ENCODE measurements at regions not wholly inside any gene's neighbourhood (a gene's known extent, or its start where the extent isn't known, plus 50 kb on each side); places are given as distances from the start of the nearest gene placed in this dataset.

DNA sequence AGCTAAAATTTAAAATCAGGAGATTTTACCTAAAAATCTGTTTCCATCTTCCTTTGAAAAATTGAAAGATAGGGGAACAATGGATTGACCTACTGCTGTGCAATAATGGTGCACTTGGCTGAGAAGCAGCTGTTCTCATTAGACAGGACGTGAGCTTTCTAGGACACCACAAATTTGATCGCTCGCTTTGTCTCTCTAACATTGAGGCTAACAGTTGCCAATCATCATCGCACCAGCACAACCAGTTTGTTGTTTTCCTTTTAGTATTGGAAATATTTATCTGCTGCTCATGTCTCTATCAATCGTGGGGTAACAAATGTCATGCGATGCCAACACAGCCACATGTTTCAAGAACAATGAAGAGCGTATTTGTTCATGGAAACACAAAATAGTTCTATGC is 228.8 kb upstream of the P2RY1 start:
- no peaks in the 10 kb centered on the region for H3K36me3 ChIP-seq (ENCODE audit: control insufficient read depth, low read length)
- no peaks in the 10 kb centered on the region for H4K20me1 ChIP-seq (ENCODE audit: control insufficient read depth, insufficient read depth, low read depth, low read length)
- H3K27me3 ChIP-seq (ENCODE audit: control insufficient read depth, low read length): no peaks in the 10 kb centered on the region
- H3F3A ChIP-seq (ENCODE audit: control insufficient read depth, insufficient read depth): no peaks in the 10 kb centered on the region
- H3K4me1 ChIP-seq (ENCODE audit: control insufficient read depth, low read length): 0 out of 2 replicates have a peak, but pooled peaks cover 3% of the 10 kb centered on the region
- no peaks in the 10 kb centered on the region for H3K79me2 ChIP-seq (ENCODE audit: control insufficient read depth, low read length)
- H3K9me3 ChIP-seq (ENCODE audit: control insufficient read depth, insufficient read depth, low read length): no peaks in the 10 kb centered on the region
- TF ChIP-seq, protein P1, sequence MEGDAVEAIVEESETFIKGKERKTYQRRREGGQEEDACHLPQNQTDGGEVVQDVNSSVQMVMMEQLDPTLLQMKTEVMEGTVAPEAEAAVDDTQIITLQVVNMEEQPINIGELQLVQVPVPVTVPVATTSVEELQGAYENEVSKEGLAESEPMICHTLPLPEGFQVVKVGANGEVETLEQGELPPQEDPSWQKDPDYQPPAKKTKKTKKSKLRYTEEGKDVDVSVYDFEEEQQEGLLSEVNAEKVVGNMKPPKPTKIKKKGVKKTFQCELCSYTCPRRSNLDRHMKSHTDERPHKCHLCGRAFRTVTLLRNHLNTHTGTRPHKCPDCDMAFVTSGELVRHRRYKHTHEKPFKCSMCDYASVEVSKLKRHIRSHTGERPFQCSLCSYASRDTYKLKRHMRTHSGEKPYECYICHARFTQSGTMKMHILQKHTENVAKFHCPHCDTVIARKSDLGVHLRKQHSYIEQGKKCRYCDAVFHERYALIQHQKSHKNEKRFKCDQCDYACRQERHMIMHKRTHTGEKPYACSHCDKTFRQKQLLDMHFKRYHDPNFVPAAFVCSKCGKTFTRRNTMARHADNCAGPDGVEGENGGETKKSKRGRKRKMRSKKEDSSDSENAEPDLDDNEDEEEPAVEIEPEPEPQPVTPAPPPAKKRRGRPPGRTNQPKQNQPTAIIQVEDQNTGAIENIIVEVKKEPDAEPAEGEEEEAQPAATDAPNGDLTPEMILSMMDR (IDR thresholded peaks at IDR 0.05; ENCODE audit: low read depth, low read length, poor library complexity, severe bottlenecking): no peak
- no peak for TF ChIP-seq EZH2phosphoT487 (IDR thresholded peaks at IDR 0.05; ENCODE audit: borderline replicate concordance, low read length)
- no peak overlapping the region for H3K4me3 ChIP-seq (ENCODE audit: low read length)
- H3K27ac ChIP-seq (ENCODE audit: low read depth, low read length): no peak overlapping the region
- no peak overlapping the region for H3K4me2 ChIP-seq (ENCODE audit: low read length)
- no peaks in the 10 kb centered on the region for H3K9me2 ChIP-seq (replicated peaks; ENCODE audit: control insufficient read depth, low read length)

DNA sequence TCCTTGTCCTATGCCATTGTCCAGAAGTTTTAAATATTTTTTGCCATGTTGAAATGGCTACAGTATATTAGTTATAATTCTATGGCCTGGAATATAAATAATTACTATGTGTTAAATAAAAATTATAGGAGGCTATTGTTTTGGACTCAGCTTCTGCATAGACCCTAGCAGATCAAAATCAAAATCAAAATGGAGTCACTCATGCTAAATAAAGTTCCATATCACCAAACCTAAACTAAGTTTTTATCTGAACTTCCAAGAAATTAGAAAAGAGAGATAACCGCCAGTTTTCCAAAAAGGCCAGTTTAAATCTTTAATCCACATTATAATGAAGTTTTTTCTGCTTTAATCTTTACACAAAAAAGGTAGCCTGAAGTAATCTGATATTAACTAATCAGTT is 227.8 kb upstream of the P2RY1 start:
- no peak for TF ChIP-seq EZH2phosphoT487 (IDR thresholded peaks at IDR 0.05; ENCODE audit: borderline replicate concordance, low read length)
- TF ChIP-seq, protein P1 (IDR thresholded peaks at IDR 0.05; ENCODE audit: low read depth, low read length, poor library complexity, severe bottlenecking): no peak
- no peaks in the 10 kb centered on the region for H3K9me2 ChIP-seq (replicated peaks; ENCODE audit: control insufficient read depth, low read length)
- no peaks in the 10 kb centered on the region for H3K79me2 ChIP-seq (ENCODE audit: control insufficient read depth, low read length)

DNA sequence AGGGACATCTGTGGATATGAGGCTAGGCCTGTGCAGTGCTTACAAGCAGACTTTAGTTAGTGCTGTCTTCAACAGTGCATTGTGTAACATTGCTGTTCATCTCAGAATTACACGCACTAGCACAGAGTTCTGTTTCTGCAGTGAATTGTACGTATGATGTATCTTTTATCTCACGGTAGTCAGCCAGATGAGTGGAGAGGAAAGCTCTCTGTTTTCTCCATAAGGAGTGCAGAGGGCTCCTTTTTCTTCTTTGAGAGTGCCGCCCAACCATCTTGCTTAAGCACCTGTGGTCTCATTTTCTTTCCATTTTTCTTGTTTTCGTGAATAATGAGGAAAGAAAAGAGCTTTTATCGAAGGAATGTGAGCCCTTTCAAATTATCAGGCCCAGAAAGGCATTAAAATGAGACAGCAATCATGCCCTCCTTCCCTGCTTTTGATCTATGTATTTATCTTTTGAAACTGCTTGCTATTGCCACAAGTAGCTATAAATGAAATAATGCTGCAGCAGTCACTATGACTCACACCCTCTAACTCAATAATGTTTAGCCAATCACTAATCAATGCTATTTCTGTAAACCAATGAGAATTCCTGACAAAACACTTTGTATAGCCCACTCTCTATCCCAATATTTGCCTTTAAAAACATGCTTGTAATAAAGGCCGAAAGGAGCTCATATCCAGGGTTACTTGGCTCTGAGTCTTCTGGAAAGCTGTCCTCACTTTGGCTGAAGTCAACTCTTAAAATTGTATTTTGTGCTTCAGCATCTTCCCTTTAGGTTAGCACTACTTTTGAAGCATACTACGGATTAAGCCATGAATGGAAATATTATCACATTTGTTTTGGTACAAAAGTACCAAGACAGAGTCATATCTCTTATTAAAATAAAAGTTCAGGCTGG is 226.0 kb upstream of the P2RY1 start:
- Histone ChIP-seq H3K27me3 (ENCODE audit: control insufficient read depth, low read length) (no peaks in the 10 kb centered on the region), H3K36me3 (ENCODE audit: control insufficient read depth, low read length) (no peaks in the 10 kb centered on the region), H3K4me2 (ENCODE audit: low read length) (no peak overlapping the region), H4K20me1 (ENCODE audit: control insufficient read depth, insufficient read depth, low read depth, low read length) (no peaks in the 10 kb centered on the region), H3K4me3 (ENCODE audit: low read length) (no peak overlapping the region), H3K9me3 (ENCODE audit: control insufficient read depth, insufficient read depth, low read length) (no peaks in the 10 kb centered on the region), H3K79me2 (ENCODE audit: control insufficient read depth, low read length) (no peaks in the 10 kb centered on the region), H3K4me1 (ENCODE audit: control insufficient read depth, low read length) (0 out of 2 replicates have a peak, but pooled peaks cover 3% of the 10 kb centered on the region), H3K9me2 (replicated peaks; ENCODE audit: control insufficient read depth, low read length) (no peaks in the 10 kb centered on the region), H3F3A (ENCODE audit: control insufficient read depth, insufficient read depth) (no peaks in the 10 kb centered on the region), H3K27ac (ENCODE audit: low read depth, low read length) (no peak overlapping the region)
- TF ChIP-seq, protein P1 (IDR thresholded peaks at IDR 0.05; ENCODE audit: low read depth, low read length, poor library complexity, severe bottlenecking): no peak
- TF ChIP-seq EZH2phosphoT487 (IDR thresholded peaks at IDR 0.05; ENCODE audit: borderline replicate concordance, low read length): no peak

More for the DNA sequence above, 227.8 kb upstream of the P2RY1 start:
- Histone ChIP-seq H3K4me1 (ENCODE audit: control insufficient read depth, low read length) (0 out of 2 replicates have a peak, but pooled peaks cover 3% of the 10 kb centered on the region), H3K27me3 (ENCODE audit: control insufficient read depth, low read length) (no peaks in the 10 kb centered on the region), H3K27ac (ENCODE audit: low read depth, low read length) (no peak overlapping the region), H4K20me1 (ENCODE audit: control insufficient read depth, insufficient read depth, low read depth, low read length) (no peaks in the 10 kb centered on the region), H3F3A (ENCODE audit: control insufficient read depth, insufficient read depth) (no peaks in the 10 kb centered on the region), H3K4me2 (ENCODE audit: low read length) (no peak overlapping the region), H3K9me3 (ENCODE audit: control insufficient read depth, insufficient read depth, low read length) (no peaks in the 10 kb centered on the region), H3K36me3 (ENCODE audit: control insufficient read depth, low read length) (no peaks in the 10 kb centered on the region), H3K4me3 (ENCODE audit: low read length) (no peak overlapping the region)
